GM12878 (cell line): ENCODE measurements at regions not wholly inside any gene's neighbourhood (a gene's known extent, or its start where the extent isn't known, plus 50 kb on each side); places are given as distances from the start of the nearest gene placed in this dataset.

ENCODE experiments used
- ATAC-seq: fragments of 200-7000 bp; cut with Tn5 transposase; 3 replicates; pipeline ENCODE4 v1.9.1; 2020; ENCODE audit warnings: mild to moderate bottlenecking, moderate library complexity
- BruUV-seq: library from RNA; stranded (reverse); fragments of 400-500 nt; replicated peaks from 2 replicates; lab custom pipeline; 2021; lab: Mats Ljungman, UMichigan
- CTCF ChIA-PET: fragments of 300-600 bp; sonication (Branson Sonifier 250); formaldehyde crosslinking; extraction: SDS; loops from one replicate; lab custom pipeline; 2021; ENCODE audit warnings: inconsistent platforms; lab: Yijun Ruan, JAX
- POLR2A ChIA-PET: fragments of 350-600 bp; formaldehyde crosslinking; extraction: SDS; loops from one replicate; lab custom pipeline; 2021; ENCODE audit warnings: inconsistent platforms; lab: Charles Lee
- RAD21 ChIA-PET: fragments of 300-600 bp; sonication (Branson Sonifier 250); formaldehyde crosslinking; loops from one replicate; lab custom pipeline; 2023; ENCODE audit warnings: antibody characterized with exemption; ENCODE audit not compliant: unreplicated experiment; lab: Charles Lee
- SMC1A ChIA-PET: fragments of 300-600 bp; sonication (Branson Sonifier 250); formaldehyde crosslinking; loops from one replicate; lab custom pipeline; 2023; ENCODE audit not compliant: unreplicated experiment, uncharacterized antibody; lab: Charles Lee
- DNase-seq: peaks from one replicate; pipeline ENCODE4 v3.0.0-alpha.2; 2011; ENCODE audit warnings: low read depth, low spot score
- FAIRE-seq: peaks from 3 replicates; lab custom pipeline; 2011; peaks lifted over from hg19 to GRCh38; lab: Jason Lieb, UNC
- H2AFZ ChIP-seq: 2 replicates; pipeline ENCODE4 v1.6.0; 2011; ENCODE audit warnings: low read depth, low read length, control low read depth; ENCODE audit not compliant: control insufficient read depth
- H3K27ac ChIP-seq: 2 replicates; pipeline ENCODE4 v1.5.1; 2011; ENCODE audit warnings: control low read depth; ENCODE audit not compliant: control insufficient read depth, insufficient read depth
- H3K27me3 ChIP-seq, 2 experiments: replicated peaks in 1 of 2; 2 replicates each; pipeline versions ENCODE4 v1.6.0 to v1.6.1; 2011; ENCODE audit warnings: low read length in 1 of 2; ENCODE audit not compliant: control insufficient read depth in 2 of 2, insufficient read depth in 2 of 2
- H3K36me3 ChIP-seq, 2 experiments: 2 replicates each; pipeline ENCODE4 v1.5.1; 2011; ENCODE audit warnings: low read length in 1 of 2; ENCODE audit not compliant: control insufficient read depth in 2 of 2, insufficient read depth in 2 of 2
- H3K4me1 ChIP-seq: 2 replicates; pipeline ENCODE4 v1.6.1; 2011; ENCODE audit warnings: mild to moderate bottlenecking, low read length, moderate library complexity, mixed read lengths; ENCODE audit not compliant: control insufficient read depth, insufficient read depth
- H3K4me2 ChIP-seq: 2 replicates; pipeline ENCODE4 v1.6.0; 2011; ENCODE audit warnings: control low read depth; ENCODE audit not compliant: control insufficient read depth, insufficient read depth
- H3K4me3 ChIP-seq: fragments of 200-600 bp; sonication (generic); 2 replicates; pipeline ENCODE4 v1.5.1; 2016
- H3K79me2 ChIP-seq: 2 replicates; pipeline ENCODE4 v1.6.0; 2011; ENCODE audit warnings: low read length; ENCODE audit not compliant: control insufficient read depth, insufficient read depth
- H3K9ac ChIP-seq: 2 replicates; pipeline ENCODE4 v1.8.0; 2011; ENCODE audit warnings: low read length, control low read depth, mixed read lengths; ENCODE audit not compliant: control insufficient read depth, insufficient read depth
- H3K9me3 ChIP-seq: replicated peaks from 3 replicates; pipeline ENCODE4 v1.5.1; 2011; ENCODE audit warnings: mild to moderate bottlenecking, low read length; ENCODE audit not compliant: control insufficient read depth, insufficient read depth
- H4K20me1 ChIP-seq: 2 replicates; pipeline ENCODE4 v1.6.0; 2011; ENCODE audit not compliant: control insufficient read depth, insufficient read depth
- FOXK2 ChIP-seq: fragments of 450-650 bp; IDR thresholded peaks from 2 replicates; pipeline ENCODE4 v1.6.1; 2017; ENCODE audit warnings: mild to moderate bottlenecking, moderate library complexity
- JUND ChIP-seq: IDR thresholded peaks from 2 replicates; pipeline ENCODE4 v1.6.1; 2012; ENCODE audit warnings: low read depth, mild to moderate bottlenecking, low read length, improper control_type of control experiment, moderate library complexity
- MTA3 ChIP-seq: IDR thresholded peaks from 2 replicates; pipeline ENCODE4 v1.6.1; 2012; ENCODE audit warnings: low read length, inconsistent platforms, borderline replicate concordance
- STAT1 ChIP-seq: fragments of 450-650 bp; conservative IDR thresholded peaks from 2 replicates; pipeline ENCODE4 v1.6.1; 2014; ENCODE audit warnings: antibody characterized with exemption, mild to moderate bottlenecking
- ZNF274 ChIP-seq: IDR thresholded peaks from one replicate; pipeline ENCODE4 v1.8.0; 2011; ENCODE audit not compliant: insufficient read length, insufficient read depth
- WGBS: methylation state at CpG from one replicate; pipeline ENCODE4 v1.1.6; 2016; ENCODE audit warnings: low lambda C conversion rate; ENCODE audit not compliant: insufficient replicate concordance, insufficient coverage; ENCODE audit errors: missing lambda C conversion rate; 5-methylcytosine and 5-hydroxymethylcytosine counted together
- in situ Hi-C: fragments of 300-500 bp; cut with MboI; formaldehyde crosslinking; loops from 9 replicates; pipeline ENCODE4 v1.14.3; 2018; ENCODE audit warnings: mixed read lengths
- intact Hi-C: fragments of 100-400 bp; cut with micrococcal nuclease; formaldehyde crosslinking; loops from one replicate; pipeline ENCODE4 v1.14.2; 2022; ENCODE audit not compliant: unreplicated experiment
- TF ChIP-seq, protein P1 (sequence below): IDR thresholded peaks from 2 replicates; pipeline ENCODE4 v1.6.1; 2012; ENCODE audit warnings: mild to moderate bottlenecking, low read depth, low read length
- TF ChIP-seq, protein P2 (sequence below): IDR thresholded peaks from 2 replicates; pipeline ENCODE4 v1.6.1; 2012; ENCODE audit warnings: low read depth, low read length, improper control_type of control experiment
- TF ChIP-seq, protein P3 (sequence below): fragments of 450-650 bp; IDR thresholded peaks from 2 replicates; pipeline ENCODE4 v1.6.1; 2017; ENCODE audit warnings: antibody characterized with exemption, mild to moderate bottlenecking, moderate library complexity

DNA sequence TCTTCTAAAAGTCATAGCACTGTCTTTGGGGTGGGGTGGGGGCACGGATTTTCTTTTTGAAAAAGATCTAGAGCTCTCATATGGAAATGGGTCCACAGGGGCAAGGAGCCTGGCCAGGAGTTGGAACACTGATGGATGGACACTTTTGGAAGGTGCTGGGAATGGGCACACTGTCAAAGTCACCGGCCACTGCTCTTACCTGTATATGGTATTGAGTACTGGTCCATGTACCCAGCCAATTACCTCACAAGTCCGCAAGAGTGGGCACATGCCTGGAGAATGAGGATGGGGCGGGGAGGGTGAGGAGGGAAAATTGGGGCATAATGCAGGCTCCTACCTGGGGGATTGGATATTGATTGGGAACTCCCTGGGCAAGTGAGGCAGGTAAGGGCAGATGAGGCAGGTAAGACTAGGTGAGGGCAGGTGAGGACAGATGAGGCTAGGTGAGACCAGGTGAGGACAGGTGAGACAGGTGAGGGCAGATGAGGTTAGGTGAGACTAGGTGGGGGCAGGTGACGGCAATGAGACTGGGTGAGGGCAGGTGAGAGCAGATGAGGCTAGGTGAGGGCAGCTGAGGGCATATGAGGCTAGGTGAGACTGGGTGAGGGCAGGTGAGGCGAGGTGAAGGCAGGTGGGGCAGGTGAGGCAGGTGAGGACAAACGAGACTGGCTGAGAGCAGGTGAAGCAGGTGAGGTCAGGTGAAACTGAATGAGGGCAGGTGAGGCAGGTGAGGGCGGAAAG lies 167.9 kb downstream of the NRN1 start:
- BruUV-seq, result no TSS peak
- CTCF ChIA-PET, result no interaction called here

DNA sequence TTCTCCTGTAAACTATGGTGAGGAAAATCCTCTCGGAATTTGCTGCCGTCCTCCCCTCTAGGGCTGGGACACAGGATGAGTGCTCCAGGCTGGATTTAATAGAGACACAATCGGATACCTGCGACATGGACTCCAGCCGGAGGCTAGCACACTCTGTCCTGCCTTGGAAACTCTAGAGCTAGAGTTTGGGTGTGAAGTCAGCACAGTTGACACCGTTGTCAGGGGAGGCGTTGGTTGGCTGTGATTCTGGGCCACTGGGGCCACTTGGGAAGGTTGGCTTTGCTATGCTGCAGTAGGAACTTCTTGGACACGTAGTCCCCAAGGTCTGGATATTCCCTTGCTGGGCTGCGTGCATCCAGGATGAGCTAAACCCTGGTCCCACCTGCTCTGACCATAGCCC lies 169.4 kb downstream of the NRN1 start:
- Histone ChIP-seq H3K4me3 (no peak overlapping the region), H3K4me1 (no peaks in the 10 kb centered on the region), H3K27ac (no peak overlapping the region), H2AFZ (no peak overlapping the region), H3K9ac (no peak overlapping the region), H3K27me3 (no peaks in the 10 kb centered on the region; a peak in 1 of 4 replicates), H3K36me3 (no peaks in the 10 kb centered on the region), H4K20me1 (no peaks in the 10 kb centered on the region), H3K4me2 (no peak overlapping the region), H3K79me2 (no peaks in the 10 kb centered on the region), H3K9me3 (no peaks in the 10 kb centered on the region)
- intact Hi-C loops, result no loop called here
- CTCF ChIA-PET, result no interaction called here
- no peak for DNase-seq
- BruUV-seq, result no TSS peak
- SMC1A ChIA-PET, result no interaction called here
- TF ChIP-seq, protein P1, sequence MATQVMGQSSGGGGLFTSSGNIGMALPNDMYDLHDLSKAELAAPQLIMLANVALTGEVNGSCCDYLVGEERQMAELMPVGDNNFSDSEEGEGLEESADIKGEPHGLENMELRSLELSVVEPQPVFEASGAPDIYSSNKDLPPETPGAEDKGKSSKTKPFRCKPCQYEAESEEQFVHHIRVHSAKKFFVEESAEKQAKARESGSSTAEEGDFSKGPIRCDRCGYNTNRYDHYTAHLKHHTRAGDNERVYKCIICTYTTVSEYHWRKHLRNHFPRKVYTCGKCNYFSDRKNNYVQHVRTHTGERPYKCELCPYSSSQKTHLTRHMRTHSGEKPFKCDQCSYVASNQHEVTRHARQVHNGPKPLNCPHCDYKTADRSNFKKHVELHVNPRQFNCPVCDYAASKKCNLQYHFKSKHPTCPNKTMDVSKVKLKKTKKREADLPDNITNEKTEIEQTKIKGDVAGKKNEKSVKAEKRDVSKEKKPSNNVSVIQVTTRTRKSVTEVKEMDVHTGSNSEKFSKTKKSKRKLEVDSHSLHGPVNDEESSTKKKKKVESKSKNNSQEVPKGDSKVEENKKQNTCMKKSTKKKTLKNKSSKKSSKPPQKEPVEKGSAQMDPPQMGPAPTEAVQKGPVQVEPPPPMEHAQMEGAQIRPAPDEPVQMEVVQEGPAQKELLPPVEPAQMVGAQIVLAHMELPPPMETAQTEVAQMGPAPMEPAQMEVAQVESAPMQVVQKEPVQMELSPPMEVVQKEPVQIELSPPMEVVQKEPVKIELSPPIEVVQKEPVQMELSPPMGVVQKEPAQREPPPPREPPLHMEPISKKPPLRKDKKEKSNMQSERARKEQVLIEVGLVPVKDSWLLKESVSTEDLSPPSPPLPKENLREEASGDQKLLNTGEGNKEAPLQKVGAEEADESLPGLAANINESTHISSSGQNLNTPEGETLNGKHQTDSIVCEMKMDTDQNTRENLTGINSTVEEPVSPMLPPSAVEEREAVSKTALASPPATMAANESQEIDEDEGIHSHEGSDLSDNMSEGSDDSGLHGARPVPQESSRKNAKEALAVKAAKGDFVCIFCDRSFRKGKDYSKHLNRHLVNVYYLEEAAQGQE, result no peak
- TF ChIP-seq JUND (no peak), MTA3 (no peak), STAT1 (no peak)
- TF ChIP-seq, protein P2, sequence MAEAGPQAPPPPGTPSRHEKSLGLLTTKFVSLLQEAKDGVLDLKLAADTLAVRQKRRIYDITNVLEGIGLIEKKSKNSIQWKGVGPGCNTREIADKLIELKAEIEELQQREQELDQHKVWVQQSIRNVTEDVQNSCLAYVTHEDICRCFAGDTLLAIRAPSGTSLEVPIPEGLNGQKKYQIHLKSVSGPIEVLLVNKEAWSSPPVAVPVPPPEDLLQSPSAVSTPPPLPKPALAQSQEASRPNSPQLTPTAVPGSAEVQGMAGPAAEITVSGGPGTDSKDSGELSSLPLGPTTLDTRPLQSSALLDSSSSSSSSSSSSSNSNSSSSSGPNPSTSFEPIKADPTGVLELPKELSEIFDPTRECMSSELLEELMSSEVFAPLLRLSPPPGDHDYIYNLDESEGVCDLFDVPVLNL, result no peak
- TF ChIP-seq, protein P3, sequence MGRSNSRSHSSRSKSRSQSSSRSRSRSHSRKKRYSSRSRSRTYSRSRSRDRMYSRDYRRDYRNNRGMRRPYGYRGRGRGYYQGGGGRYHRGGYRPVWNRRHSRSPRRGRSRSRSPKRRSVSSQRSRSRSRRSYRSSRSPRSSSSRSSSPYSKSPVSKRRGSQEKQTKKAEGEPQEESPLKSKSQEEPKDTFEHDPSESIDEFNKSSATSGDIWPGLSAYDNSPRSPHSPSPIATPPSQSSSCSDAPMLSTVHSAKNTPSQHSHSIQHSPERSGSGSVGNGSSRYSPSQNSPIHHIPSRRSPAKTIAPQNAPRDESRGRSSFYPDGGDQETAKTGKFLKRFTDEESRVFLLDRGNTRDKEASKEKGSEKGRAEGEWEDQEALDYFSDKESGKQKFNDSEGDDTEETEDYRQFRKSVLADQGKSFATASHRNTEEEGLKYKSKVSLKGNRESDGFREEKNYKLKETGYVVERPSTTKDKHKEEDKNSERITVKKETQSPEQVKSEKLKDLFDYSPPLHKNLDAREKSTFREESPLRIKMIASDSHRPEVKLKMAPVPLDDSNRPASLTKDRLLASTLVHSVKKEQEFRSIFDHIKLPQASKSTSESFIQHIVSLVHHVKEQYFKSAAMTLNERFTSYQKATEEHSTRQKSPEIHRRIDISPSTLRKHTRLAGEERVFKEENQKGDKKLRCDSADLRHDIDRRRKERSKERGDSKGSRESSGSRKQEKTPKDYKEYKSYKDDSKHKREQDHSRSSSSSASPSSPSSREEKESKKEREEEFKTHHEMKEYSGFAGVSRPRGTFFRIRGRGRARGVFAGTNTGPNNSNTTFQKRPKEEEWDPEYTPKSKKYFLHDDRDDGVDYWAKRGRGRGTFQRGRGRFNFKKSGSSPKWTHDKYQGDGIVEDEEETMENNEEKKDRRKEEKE, result no peak
- POLR2A ChIA-PET, result interaction anchor here (0.7 kb wide), 1 partner anchor 806 kb away, joined by 3 read pairs; no protein-coding TSS in a partner anchor
- in situ Hi-C loops, result no loop called here
- 79% methylated on average over 9 of the region's 9 CpGs for WGBS
- FAIRE-seq, result no peak
- no peak for ATAC-seq
- RAD21 ChIA-PET, result no interaction called here

More for the DNA sequence above, 167.9 kb downstream of the NRN1 start:
- Histone ChIP-seq H4K20me1 (no peaks in the 10 kb centered on the region), H3K4me1 (no peaks in the 10 kb centered on the region), H3K79me2 (no peaks in the 10 kb centered on the region), H3K9me3 (no peaks in the 10 kb centered on the region), H3K27me3 (no peaks in the 10 kb centered on the region; a peak in 1 of 4 replicates), H2AFZ (no peak overlapping the region), H3K4me2 (no peak overlapping the region), H3K36me3 (no peaks in the 10 kb centered on the region), H3K27ac (no peak overlapping the region), H3K9ac (no peak overlapping the region), H3K4me3 (no peak overlapping the region)
- FAIRE-seq (no peak), ATAC-seq (no peak), DNase-seq (no peak)
- RAD21 ChIA-PET, result no interaction called here
- SMC1A ChIA-PET, result no interaction called here
- 33% methylated on average over 8 of the region's 8 CpGs for WGBS
- POLR2A ChIA-PET, result no interaction called here
- in situ Hi-C loops, result no loop called here
- intact Hi-C loops, result no loop called here
- peak; percentile 23; the same call in 1 of the 2 replicates for TF ChIP-seq FOXK2
- TF ChIP-seq ZNF274, result no peak
